AG04449 (cell line): ENCODE measurements at regions not wholly inside any gene's neighbourhood (a gene's known extent, or its start where the extent isn't known, plus 50 kb on each side); places are given as distances from the start of the nearest gene placed in this dataset.

Source experiments
- CTCF ChIA-PET: fragments of 350-600 bp; formaldehyde crosslinking; extraction: SDS; loops from one replicate; lab custom pipeline; 2021; ENCODE audit warnings: antibody characterized with exemption; lab: Yijun Ruan, JAX
- POLR2A ChIA-PET: fragments of 400-600, 350-600 bp; formaldehyde crosslinking; extraction: SDS; loops from one replicate; lab custom pipeline; 2020; ENCODE audit warnings: antibody characterized with exemption, inconsistent platforms; lab: Yijun Ruan, JAX
- DNase-seq: peaks from one replicate; pipeline ENCODE4 v3.0.0-alpha.2; 2010; ENCODE audit warnings: low read depth, low spot score
- H3K4me3 ChIP-seq: 2 replicates; pipeline ENCODE4 v1.5.1; 2011; ENCODE audit warnings: low read depth, mild to moderate bottlenecking, control low read depth, low read length
- TF ChIP-seq, protein P1 (sequence below): IDR thresholded peaks from one replicate; pipeline ENCODE4 v1.5.1; 2011; ENCODE audit warnings: mild to moderate bottlenecking, moderate library complexity, low read length, control low read depth, inconsistent platforms; ENCODE audit not compliant: insufficient read depth; ENCODE audit errors: missing control alignments

DNA sequence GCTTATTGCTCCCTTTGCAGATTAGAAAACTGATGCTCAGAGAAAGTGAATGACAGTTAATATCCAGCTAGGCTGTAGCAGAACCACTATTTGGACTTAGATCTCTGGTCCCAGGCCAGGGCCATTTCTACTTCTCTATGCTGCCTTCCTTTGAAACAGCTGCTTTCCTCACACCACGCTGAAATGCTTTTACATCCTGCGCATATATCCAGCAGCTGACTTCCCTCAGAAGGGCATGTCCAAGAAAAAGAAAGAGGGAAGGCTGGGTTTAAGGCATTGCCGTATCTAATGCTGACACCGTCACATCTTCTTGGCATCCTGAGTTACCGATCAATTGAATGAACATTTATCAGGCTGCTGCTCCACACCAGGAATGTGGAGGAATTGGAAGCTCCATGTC is 122.4 kb downstream of the UBE2U start:
- no peak for DNase-seq
- TF ChIP-seq, protein P1, sequence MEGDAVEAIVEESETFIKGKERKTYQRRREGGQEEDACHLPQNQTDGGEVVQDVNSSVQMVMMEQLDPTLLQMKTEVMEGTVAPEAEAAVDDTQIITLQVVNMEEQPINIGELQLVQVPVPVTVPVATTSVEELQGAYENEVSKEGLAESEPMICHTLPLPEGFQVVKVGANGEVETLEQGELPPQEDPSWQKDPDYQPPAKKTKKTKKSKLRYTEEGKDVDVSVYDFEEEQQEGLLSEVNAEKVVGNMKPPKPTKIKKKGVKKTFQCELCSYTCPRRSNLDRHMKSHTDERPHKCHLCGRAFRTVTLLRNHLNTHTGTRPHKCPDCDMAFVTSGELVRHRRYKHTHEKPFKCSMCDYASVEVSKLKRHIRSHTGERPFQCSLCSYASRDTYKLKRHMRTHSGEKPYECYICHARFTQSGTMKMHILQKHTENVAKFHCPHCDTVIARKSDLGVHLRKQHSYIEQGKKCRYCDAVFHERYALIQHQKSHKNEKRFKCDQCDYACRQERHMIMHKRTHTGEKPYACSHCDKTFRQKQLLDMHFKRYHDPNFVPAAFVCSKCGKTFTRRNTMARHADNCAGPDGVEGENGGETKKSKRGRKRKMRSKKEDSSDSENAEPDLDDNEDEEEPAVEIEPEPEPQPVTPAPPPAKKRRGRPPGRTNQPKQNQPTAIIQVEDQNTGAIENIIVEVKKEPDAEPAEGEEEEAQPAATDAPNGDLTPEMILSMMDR = no peak
- ChIA-PET POLR2A (no interaction called here), CTCF (no interaction called here)
- H3K4me3 ChIP-seq = no peak overlapping the region

- TF ChIP-seq, protein P1 = no peak
- no peak for DNase-seq
- ChIA-PET POLR2A (no interaction called here), CTCF (interaction anchor here (1.5 kb wide), 1 partner anchor 348 kb away, joined by 3 read pairs; no protein-coding TSS in a partner anchor)
- no peak overlapping the region for H3K4me3 ChIP-seq
Measured at GRCh38 chr1:64327119-64327518, 123.7 kb downstream of the UBE2U start.

DNA sequence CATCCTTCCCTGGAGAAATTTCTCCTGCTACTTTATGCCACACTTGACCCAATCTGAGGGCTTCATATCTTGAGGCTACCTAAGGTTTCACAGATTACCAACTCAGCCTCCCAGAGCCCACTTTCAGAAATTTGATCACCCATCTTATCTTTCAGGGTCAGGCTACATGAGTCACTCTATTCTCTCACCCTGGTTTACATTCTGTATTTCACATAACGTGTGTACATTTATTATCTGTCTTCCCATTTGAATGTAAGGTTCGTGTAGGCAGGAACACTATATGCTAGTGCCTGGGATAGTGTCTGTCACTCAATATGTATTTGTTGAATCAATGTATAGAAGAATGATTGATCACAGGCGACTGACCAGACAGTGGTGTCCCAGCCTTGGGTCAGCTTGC is 124.8 kb downstream of the UBE2U start:
- DNase-seq = no peak
- TF ChIP-seq, protein P1 = no peak
- ChIA-PET CTCF (no interaction called here), POLR2A (no interaction called here)
- H3K4me3 ChIP-seq = no peak overlapping the region

DNA sequence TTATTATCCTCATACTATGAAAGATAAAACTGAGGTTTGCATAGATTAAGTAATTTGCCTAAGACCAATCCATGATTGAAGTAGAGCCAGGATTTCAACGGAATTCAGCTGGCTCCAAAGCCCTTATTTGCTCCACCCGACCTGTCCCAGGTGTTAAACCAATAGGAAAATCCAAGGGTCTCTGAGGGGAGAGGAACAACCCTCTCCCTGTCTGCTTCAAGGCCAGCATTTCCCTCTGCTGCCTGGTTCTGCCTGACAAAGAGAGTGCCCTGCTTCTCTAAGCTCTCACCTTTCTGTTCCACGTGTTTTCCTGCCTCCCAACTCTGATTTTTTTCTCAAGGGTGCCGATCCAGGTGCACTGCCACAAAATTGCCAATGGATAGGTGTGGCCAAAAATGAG is 127.4 kb downstream of the UBE2U start:
- ChIA-PET POLR2A (no interaction called here), CTCF (no interaction called here)
- no peak for DNase-seq
- TF ChIP-seq, protein P1 = no peak
- H3K4me3 ChIP-seq = no peak overlapping the region

DNA sequence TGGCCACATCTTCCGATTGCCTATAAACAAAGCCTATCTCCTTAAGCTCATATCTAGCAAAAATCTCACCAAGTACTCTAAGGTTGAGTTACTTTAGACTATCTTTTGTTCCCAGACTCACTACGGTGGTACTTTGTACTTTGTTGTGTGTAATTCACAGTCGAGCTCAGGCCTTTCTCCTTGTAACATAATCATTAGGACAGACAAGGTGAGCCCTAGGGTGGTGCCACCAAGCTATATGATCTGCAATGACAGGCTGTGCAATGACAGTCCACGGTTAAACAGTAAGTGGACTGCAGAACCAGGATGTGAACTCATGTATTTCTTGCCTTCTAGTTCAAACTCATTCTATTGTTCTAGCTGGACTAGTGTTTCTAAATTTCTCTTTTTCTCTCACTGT is 132.2 kb downstream of the UBE2U start:
- CTCF ChIA-PET = no interaction called here
- TF ChIP-seq, protein P1 = no peak

DNA sequence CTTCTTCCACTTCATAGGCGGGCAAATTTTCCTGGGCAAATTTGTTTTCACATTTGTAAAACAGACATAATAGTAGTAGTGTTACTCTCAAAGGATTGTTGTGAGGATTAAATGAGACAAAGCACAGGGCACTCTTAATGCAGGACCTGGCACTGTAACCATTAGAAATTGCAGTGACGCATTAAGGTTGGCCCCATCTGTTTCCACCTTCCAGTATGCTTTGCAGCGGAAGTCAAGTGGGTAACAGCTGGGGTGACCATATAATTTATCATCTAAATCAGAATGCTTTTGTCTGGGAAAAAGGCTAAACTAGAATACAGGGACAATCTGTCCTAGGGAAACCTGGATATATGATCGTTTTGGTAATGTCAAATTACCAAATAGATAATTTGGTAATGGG is 132.5 kb upstream of the CACHD1 start:
- TF ChIP-seq, protein P1 = no peak
- no peak for DNase-seq
- H3K4me3 ChIP-seq = no peak overlapping the region
- POLR2A ChIA-PET = no interaction called here
- CTCF ChIA-PET = no interaction called here

More for the DNA sequence above, 132.2 kb downstream of the UBE2U start:
- H3K4me3 ChIP-seq = no peak overlapping the region
- POLR2A ChIA-PET = no interaction called here
- no peak for DNase-seq
